PC-3 (cell line): ENCODE measurements at regions not wholly inside any gene's neighbourhood (a gene's known extent, or its start where the extent isn't known, plus 50 kb on each side); places are given as distances from the start of the nearest gene placed in this dataset.

Experiments
- ATAC-seq: fragments of 200-7000 bp; cut with Tn5 transposase; 2 replicates; pipeline ENCODE4 v1.9.1; 2020; ENCODE audit warnings: mild to moderate bottlenecking, moderate library complexity
- BruUV-seq: library from RNA; stranded (reverse); fragments of 400-500 nt; replicated peaks from 2 replicates; lab custom pipeline; 2021; lab: Mats Ljungman, UMichigan
- CTCF ChIA-PET: fragments of 300-600 bp; sonication (Branson Sonifier 250); formaldehyde crosslinking; loops from one replicate; lab custom pipeline; 2022; ENCODE audit warnings: antibody characterized with exemption; lab: Charles Lee
- POLR2A ChIA-PET: fragments of 300-600 bp; sonication (Branson Sonifier 250); formaldehyde crosslinking; loops from one replicate; lab custom pipeline; 2022; ENCODE audit warnings: antibody characterized with exemption; ENCODE audit not compliant: unreplicated experiment; lab: Charles Lee
- DNase-seq: peaks from one replicate; pipeline ENCODE4 v3.0.0-alpha.2; 2015
- H2AFZ ChIP-seq: fragments of 300-600 bp; sonication (generic); 2 replicates; pipeline ENCODE4 v1.6.0; 2016; ENCODE audit warnings: antibody characterized with exemption, low read length
- H3F3A ChIP-seq: fragments of 300-600 bp; sonication (generic); one replicate; pipeline ENCODE4 v1.6.0; 2017; ENCODE audit warnings: antibody characterized with exemption, low read length, control low read depth, mild to moderate bottlenecking; ENCODE audit not compliant: unreplicated experiment
- H3K27ac ChIP-seq: fragments of 300-600 bp; sonication (generic); 2 replicates; pipeline ENCODE4 v1.5.1; 2016; ENCODE audit warnings: mild to moderate bottlenecking, low read length
- H3K27me3 ChIP-seq: fragments of 300-600 bp; sonication (generic); 2 replicates; pipeline ENCODE4 v1.6.1; 2016; ENCODE audit warnings: low read length, mixed read lengths
- H3K36me3 ChIP-seq: fragments of 300-600 bp; sonication (generic); 2 replicates; pipeline ENCODE4 v1.6.1; 2016; ENCODE audit warnings: low read depth, mixed run types, low read length, mixed read lengths
- H3K4me1 ChIP-seq: fragments of 300-600 bp; sonication (generic); 2 replicates; pipeline ENCODE4 v1.5.1; 2016; ENCODE audit warnings: low read length; ENCODE audit not compliant: insufficient read depth
- H3K4me2 ChIP-seq: fragments of 300-600 bp; sonication (generic); 2 replicates; pipeline ENCODE4 v1.6.0; 2016; ENCODE audit warnings: low read length
- H3K4me3 ChIP-seq: fragments of 300-600 bp; sonication (generic); 2 replicates; pipeline ENCODE4 v1.5.1; 2016; ENCODE audit warnings: mild to moderate bottlenecking, low read length, mixed read lengths
- H3K79me2 ChIP-seq: fragments of 300-600 bp; sonication (generic); 2 replicates; pipeline ENCODE4 v1.6.1; 2017; ENCODE audit warnings: low read length, mixed read lengths
- H3K9ac ChIP-seq: fragments of 300-600 bp; sonication (generic); 2 replicates; pipeline ENCODE4 v1.6.0; 2016; ENCODE audit warnings: mild to moderate bottlenecking, low read length
- H3K9me2 ChIP-seq: fragments of 300-600 bp; sonication (generic); replicated peaks from 2 replicates; pipeline ENCODE4 v1.6.1; 2016; ENCODE audit warnings: mixed run types, low read length, mixed read lengths
- H3K9me3 ChIP-seq: fragments of 300-600 bp; sonication (generic); 2 replicates; pipeline ENCODE4 v1.6.1; 2016; ENCODE audit warnings: low read length, mixed read lengths
- H4K20me1 ChIP-seq: fragments of 300-600 bp; sonication (generic); 2 replicates; pipeline ENCODE4 v1.6.1; 2016; ENCODE audit warnings: low read length, mixed read lengths
- CTCF ChIP-seq: fragments of 300-600 bp; sonication (generic); conservative IDR thresholded peaks from 2 replicates; pipeline ENCODE4 v1.5.1; 2017; ENCODE audit warnings: antibody characterized with exemption, low read depth, mild to moderate bottlenecking, low read length
- EZH2 ChIP-seq: fragments of 300-600 bp; sonication (generic); IDR thresholded peaks from one replicate; pipeline ENCODE4 v1.6.1; 2017; ENCODE audit warnings: antibody characterized with exemption, mild to moderate bottlenecking, low read length; ENCODE audit not compliant: unreplicated experiment
- EZH2phosphoT487 ChIP-seq: fragments of 300-600 bp; sonication (generic); IDR thresholded peaks from 2 replicates; pipeline ENCODE4 v1.6.1; 2018; ENCODE audit warnings: mild to moderate bottlenecking, antibody characterized with exemption, low read length, borderline replicate concordance
- intact Hi-C: fragments of 100-400 bp; cut with micrococcal nuclease; formaldehyde crosslinking; loops from 2 replicates; pipeline ENCODE4 v1.9.0; 2023

- no peak overlapping the region for H3K27ac ChIP-seq
- H3K9me3 ChIP-seq, result no peaks in the 10 kb centered on the region
- BruUV-seq, result no TSS peak
- TF ChIP-seq CTCF (no peak), EZH2 (no peak), EZH2phosphoT487 (no peak)
- ATAC-seq (no peak), DNase-seq (no peak)
- intact Hi-C loops, result loop anchor here (10.0 kb wide), 1 partner anchor 437 kb away; no protein-coding TSS in a partner anchor
- H3K9ac ChIP-seq, result no peak overlapping the region
- ChIA-PET POLR2A (no interaction called here), CTCF (no interaction called here)
- no peaks in the 10 kb centered on the region for H4K20me1 ChIP-seq
- H2AFZ ChIP-seq, result no peak overlapping the region
- no peak overlapping the region for H3K4me2 ChIP-seq
- H3K4me3 ChIP-seq, result no peak overlapping the region
- no peaks in the 10 kb centered on the region for H3K9me2 ChIP-seq
- no peaks in the 10 kb centered on the region for H3K27me3 ChIP-seq
- H3F3A ChIP-seq, result peaks cover 5% of the 10 kb centered on the region
- no peaks in the 10 kb centered on the region for H3K36me3 ChIP-seq
- H3K4me1 ChIP-seq, result peaks cover 49% of the 10 kb centered on the region
- H3K79me2 ChIP-seq, result no peaks in the 10 kb centered on the region
Observed at GRCh38 chr14:97271451-97271960, 474.3 kb downstream of the VRK1 start.

GRCh38 chr14:97273540-97273939, 476.4 kb downstream of the VRK1 start:
- BruUV-seq, result no TSS peak
- no peaks in the 10 kb centered on the region for H3K36me3 ChIP-seq
- H3K27ac ChIP-seq, result no peak overlapping the region

More at GRCh38 chr14:97273540-97273939, 476.4 kb downstream of the VRK1 start:
- H2AFZ ChIP-seq, result no peak overlapping the region
- no peak overlapping the region for H3K4me3 ChIP-seq
- no peaks in the 10 kb centered on the region for H3K9me2 ChIP-seq
- POLR2A ChIA-PET, result no interaction called here
- H3K27me3 ChIP-seq, result no peaks in the 10 kb centered on the region
- TF ChIP-seq EZH2phosphoT487 (no peak), CTCF (peak; percentile 31; the same call in 1 of the 2 replicates), EZH2 (no peak)
- ATAC-seq (no peak), DNase-seq (no peak)
- no peak overlapping the region for H3K9ac ChIP-seq
- H3K4me2 ChIP-seq, result no peak overlapping the region
- intact Hi-C loops, result loop anchor here (10.0 kb wide), 1 partner anchor 439 kb away; no protein-coding TSS in a partner anchor
- no peaks in the 10 kb centered on the region for H3K79me2 ChIP-seq
- peaks cover 48% of the 10 kb centered on the region for H3K4me1 ChIP-seq
- CTCF ChIA-PET, result no interaction called here
- H4K20me1 ChIP-seq, result no peaks in the 10 kb centered on the region
- H3K9me3 ChIP-seq, result no peaks in the 10 kb centered on the region
- H3F3A ChIP-seq, result no peaks in the 10 kb centered on the region
